NCI-H510A (cell line): ENCODE measurements at regions not wholly inside any gene's neighbourhood (a gene's known extent, or its start where the extent isn't known, plus 50 kb on each side); places are given as distances from the start of the nearest gene placed in this dataset.

Source experiments
- DNase-seq: peaks from one replicate; lab custom pipeline; 2025; lab: John Stamatoyannopoulos, UW

- no peak for DNase-seq
These were observed 153.4 kb downstream of the C1orf94 start for GRCh38 chr1:34330061-34330460.

- no peak for DNase-seq
These were observed 154.6 kb downstream of the C1orf94 start for GRCh38 chr1:34331020-34331926.

DNA sequence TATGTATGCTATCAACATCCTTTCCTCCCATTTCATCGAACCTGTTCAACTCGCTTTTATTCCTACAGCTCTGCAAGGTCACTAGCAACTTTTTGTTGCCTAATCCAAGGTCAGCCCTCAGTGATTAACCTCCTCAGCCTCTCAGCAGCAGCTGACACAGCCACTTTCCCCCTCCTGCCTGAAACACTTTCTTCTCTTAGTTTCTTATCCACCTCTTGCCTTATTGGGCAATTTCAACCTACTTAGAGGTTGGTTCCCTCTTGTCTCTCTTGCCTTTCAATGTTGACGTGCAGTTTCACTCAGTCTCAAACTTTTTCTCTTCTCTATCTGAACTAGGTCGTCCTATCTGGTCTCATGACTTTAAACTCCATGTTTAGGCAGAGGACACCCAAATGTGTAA lies 156.3 kb downstream of the C1orf94 start:
- DNase-seq: no peak

- no peak for DNase-seq
These were observed 162.2 kb downstream of the C1orf94 start for GRCh38 chr1:34338871-34339270.

DNA sequence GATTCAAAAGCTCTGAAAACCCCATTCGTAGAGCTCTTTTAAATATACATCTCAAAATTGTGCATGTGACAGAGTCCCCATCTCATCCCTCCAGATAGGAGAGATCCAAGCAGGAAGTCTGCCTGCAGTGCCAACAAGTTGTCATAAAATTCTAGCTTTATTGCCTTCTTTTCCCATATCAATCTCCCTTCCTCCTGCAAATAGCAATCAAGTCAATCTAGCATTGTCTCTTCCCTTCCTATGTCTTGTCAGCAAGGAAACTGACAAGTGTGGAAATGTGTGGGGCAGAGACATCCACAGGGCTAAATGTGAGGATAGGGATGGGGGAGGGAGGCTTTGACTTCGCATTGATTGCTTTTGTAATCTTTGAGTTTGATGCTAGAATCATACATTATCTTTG lies 165.2 kb downstream of the C1orf94 start:
- no peak for DNase-seq

- DNase-seq: no peak
These were observed 165.6 kb downstream of the C1orf94 start for GRCh38 chr1:34342334-34342733.

- DNase-seq: no peak
These were observed 169.4 kb downstream of the C1orf94 start for GRCh38 chr1:34346128-34346527.

DNA sequence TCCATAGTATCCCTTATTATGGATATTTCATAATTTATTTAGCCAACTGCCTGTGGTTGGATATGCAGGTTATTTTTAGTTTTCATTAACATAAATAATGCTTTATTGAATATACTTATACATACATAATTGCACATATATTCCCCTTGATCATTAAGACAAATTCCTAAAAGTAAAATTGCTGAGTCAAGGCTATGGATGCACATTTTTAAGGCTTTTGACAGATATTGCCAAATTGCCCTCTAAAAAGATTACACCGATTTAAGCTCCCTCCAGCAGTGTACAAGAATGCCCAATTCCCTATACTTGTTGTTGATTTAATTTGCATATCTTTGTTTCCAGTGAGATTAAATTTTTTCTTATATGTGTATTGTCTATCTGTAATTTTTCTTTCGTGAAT lies 176.7 kb downstream of the C1orf94 start:
- no peak for DNase-seq

DNA sequence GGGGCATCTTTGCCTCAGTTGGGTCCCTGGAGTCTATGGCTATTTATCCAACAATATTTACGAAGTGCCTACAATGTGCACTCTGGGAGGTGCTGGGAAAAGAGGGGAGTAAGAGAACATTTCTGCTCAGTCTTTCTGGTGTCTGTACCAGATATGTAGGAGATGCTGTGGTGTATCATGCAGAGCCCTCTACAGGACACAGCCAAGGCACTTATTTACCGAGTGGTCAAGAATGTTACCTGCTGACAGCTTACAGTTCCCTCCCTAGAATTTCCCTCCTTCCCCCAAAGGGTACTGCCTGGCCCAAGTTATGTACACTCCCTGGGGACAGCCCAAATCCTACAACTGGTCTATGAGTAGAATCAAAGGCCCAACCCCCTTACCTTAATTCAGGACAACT lies 177.7 kb downstream of the C1orf94 start:
- DNase-seq: no peak

- DNase-seq: no peak
These were observed 180.1 kb downstream of the C1orf94 start for GRCh38 chr1:34356853-34357252.

GRCh38 chr1:34358636-34359035 lies 181.9 kb downstream of the C1orf94 start:
- no peak for DNase-seq

GRCh38 chr1:34359411-34359810 lies 182.7 kb downstream of the C1orf94 start:
- no peak for DNase-seq

GRCh38 chr1:34360574-34360973 lies 183.9 kb downstream of the C1orf94 start:
- DNase-seq: no peak

DNA sequence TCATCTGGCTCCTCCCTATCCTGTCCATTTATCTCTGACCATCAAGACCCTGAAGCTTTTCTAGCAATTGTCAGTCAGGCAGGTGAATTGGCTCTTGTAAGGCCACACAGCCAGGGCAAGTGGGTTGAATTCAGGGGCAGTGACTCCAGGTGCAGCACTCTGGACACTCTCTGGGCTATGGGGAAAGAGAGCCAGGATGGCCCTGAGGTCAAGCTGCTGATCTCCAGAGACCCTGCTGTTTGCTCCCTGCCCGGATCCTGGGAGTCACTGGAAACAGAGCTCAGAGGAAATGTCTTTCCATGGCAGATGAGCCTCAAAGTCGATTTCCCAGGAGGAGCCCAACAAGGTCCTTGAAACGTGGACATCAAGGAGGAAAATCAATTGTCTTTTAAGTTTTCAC lies 184.4 kb downstream of the C1orf94 start:
- DNase-seq: no peak

- DNase-seq: no peak
These were observed 185.2 kb downstream of the C1orf94 start for GRCh38 chr1:34361781-34362357.

- peak; percentile 100 for DNase-seq
These were observed 186.2 kb downstream of the C1orf94 start for GRCh38 chr1:34362949-34363348.

DNA sequence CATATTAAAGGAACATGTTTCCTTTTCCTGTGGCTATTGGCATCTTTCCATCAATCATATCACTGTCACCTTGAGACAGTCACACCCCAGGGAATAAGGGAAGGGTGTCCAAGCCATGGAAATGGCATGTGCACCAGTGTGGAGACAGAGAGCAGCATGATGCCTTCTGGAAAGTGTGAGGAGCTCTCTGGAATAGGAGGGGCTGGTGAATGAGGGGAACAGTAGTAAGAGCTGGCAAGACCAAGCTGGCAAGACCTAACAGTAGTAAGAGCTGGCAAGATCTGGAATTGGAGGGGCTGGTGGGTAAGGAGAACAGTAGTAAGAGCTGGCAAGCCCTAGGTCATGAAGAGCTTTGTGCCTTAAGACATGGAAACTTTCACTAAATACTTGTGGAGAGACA lies 186.7 kb downstream of the C1orf94 start:
- DNase-seq: no peak

GRCh38 chr1:34363915-34364314 lies 187.2 kb downstream of the C1orf94 start:
- DNase-seq: no peak

DNA sequence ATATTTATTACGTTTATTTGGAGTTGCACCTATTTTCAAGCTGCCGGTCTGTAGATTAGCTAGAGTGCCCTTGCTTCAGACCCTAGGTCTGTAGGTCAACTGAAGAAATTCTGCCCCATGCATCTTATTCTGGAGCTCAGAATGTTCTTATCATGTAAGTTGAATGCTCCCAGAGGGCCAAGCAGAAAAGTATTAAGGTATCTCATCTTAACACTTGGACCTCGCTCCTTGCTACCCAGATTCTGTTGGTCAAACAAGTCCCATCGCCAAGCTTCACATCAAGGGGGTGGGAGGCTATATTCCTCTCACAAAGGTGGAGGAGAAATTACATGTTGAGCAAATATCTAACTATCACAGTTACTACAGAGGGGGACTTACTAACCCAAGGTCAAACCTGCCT lies 187.7 kb downstream of the C1orf94 start:
- no peak for DNase-seq

GRCh38 chr1:34365295-34365694 lies 188.6 kb downstream of the C1orf94 start:
- no peak for DNase-seq

DNA sequence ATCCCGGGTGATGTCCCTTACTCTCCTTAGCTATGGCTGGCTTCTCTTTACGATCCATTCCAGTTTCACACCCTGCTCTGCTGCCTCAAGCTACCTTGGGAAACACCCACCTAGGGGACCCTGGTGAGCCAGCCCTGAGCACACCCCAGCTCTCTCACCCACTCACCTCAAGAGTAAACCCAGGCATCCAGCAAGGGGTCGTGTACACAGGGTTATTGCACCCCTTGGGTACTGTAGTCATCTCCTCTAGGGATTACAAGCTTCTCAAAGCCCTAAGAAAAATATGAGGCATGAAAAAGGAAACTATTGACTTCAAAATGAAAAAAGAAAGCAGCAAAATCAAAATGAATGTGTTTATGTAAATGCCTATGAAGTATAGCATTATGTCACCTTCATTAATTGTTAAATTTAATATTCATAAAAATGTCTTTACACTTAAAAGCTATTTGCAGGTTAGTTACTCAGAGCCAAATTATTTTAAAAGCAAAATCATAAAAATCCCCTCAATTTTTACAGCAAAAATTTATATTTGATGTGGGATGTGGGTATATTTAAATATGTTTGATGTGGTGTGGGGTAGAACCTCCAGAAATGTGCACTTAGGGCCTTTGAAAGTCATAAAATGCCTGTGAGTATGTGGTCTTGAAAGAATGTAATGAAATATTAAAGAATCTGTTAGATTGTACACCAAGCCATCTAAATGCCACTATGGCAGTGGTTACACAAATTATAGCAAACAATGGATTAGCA lies 190.3 kb downstream of the C1orf94 start:
- DNase-seq: no peak

DNA sequence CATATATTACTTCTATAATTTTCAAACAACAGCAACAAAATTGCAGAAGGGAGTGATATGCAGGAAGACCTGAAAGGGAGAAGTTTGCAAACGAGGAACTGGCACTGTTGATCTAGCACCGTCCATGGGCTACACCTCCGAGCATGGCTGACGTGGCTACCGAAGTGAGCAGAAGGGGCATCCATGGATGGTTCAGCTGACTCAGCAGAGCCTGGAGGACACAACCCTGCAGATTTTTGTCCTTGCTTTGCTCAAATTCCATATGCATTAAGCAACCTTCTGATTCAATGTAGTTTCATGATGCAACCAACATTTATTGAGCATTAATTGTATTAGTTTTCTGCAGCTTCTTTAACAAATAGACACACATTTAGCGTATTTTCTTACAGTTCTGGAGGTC lies 191.2 kb downstream of the C1orf94 start:
- DNase-seq: no peak
